ENCODE measurements at regions not wholly inside any gene's neighbourhood (a gene's known extent, or its start where the extent isn't known, plus 50 kb on each side); places are given as distances from the start of the nearest gene placed in this dataset.

GRCh38 chr2:236666646-236667204 is 97.1 kb downstream of the ACKR3 start:
- H3K4me2 ChIP-seq (ENCODE audit: low read depth, low read length) = no peak overlapping the region
- ATAC-seq (no peak), FAIRE-seq (no peak), DNase-seq (ENCODE audit: low spot score) (no peak)
- no peaks in the 10 kb centered on the region for H3K4me1 ChIP-seq (ENCODE audit: insufficient read depth, low read length)
- no peak overlapping the region for H3K9ac ChIP-seq (ENCODE audit: insufficient read depth, low read depth, low read length)
- no peaks in the 10 kb centered on the region for H4K20me1 ChIP-seq (ENCODE audit: insufficient read depth, low read length)
- no peaks in the 10 kb centered on the region for H3K36me3 ChIP-seq (replicated peaks in 1 of 2; ENCODE audit: control insufficient read depth in 1 of 2, insufficient read depth in 2 of 2, low read length in 2 of 2)
- peaks cover 0 to 10% of the 10 kb centered on the region in 2 experiments; a peak in 3 of 5 replicates for H3K27me3 ChIP-seq (ENCODE audit: control insufficient read depth in 1 of 2, insufficient read depth in 2 of 2, low read length in 2 of 2)
- H3K9me3 ChIP-seq (ENCODE audit: low read length) = no peaks in the 10 kb centered on the region; the same call in 1 of the 2 replicates
- no peak overlapping the region for H2AFZ ChIP-seq (ENCODE audit: low read length)
- H3K27ac ChIP-seq (ENCODE audit: extremely low read length, insufficient read depth, low read length) = no peak overlapping the region
- WGBS (ENCODE audit: low lambda C conversion rate) = 36% methylated on average over 14 of the region's 14 CpGs
- H3K79me2 ChIP-seq (ENCODE audit: insufficient read depth, low read length) = no peaks in the 10 kb centered on the region
- intact Hi-C loops (cut with micrococcal nuclease; ENCODE audit: unreplicated experiment) = no loop called here
- ChIA-PET POLR2A (no interaction called here), CTCF (ENCODE audit: low intra/inter-chr PET ratio, low total read pairs) (no interaction called here)
- no TSS peak for BruUV-seq (replicated peaks)
- no peak overlapping the region for H3K4me3 ChIP-seq (replicated peaks in 1 of 3; ENCODE audit: insufficient read depth in 1 of 3, low read depth in 2 of 3, low read length in 3 of 3)
- in situ Hi-C loops (cut with HindIII; ENCODE audit: extremely low pct_ligation_motif_present, low pct_unique_long_range_greater_than_20kb) = no loop called here
- no peak for TF ChIP-seq SRSF4 (IDR thresholded peaks at IDR 0.05; ENCODE audit: low read depth, low read length, poor library complexity, severe bottlenecking)
- no peak for TF ChIP-seq GATAD2A (CRISPR knock-in tag; IDR thresholded peaks at IDR 0.05)
- TF ChIP-seq CREB1 (IDR thresholded peaks at IDR 0.05) = no peak
- TF ChIP-seq CREB1 (CRISPR knock-in tag; IDR thresholded peaks at IDR 0.05) = no peak
- TF ChIP-seq ZNF292 (CRISPR knock-in tag; IDR thresholded peaks at IDR 0.05; ENCODE audit: borderline replicate concordance, low read depth) = no peak
- no peak for TF ChIP-seq KIAA2018 (CRISPR knock-in tag; IDR thresholded peaks at IDR 0.05; ENCODE audit: borderline replicate concordance)
- no peak for TF ChIP-seq MYPOP (CRISPR knock-in tag; IDR thresholded peaks at IDR 0.05)
- TF ChIP-seq MAFG (CRISPR knock-in tag; IDR thresholded peaks at IDR 0.05) = no peak
- no peak for TF ChIP-seq ZFP36 (IDR thresholded peaks at IDR 0.05; ENCODE audit: borderline replicate concordance, low read depth, low read length, partially characterized antibody)
- TF ChIP-seq BCLAF1 (IDR thresholded peaks at IDR 0.05) = no peak

Data from HepG2 (cell line).